Osteocyte (in vitro differentiated cells): ENCODE measurements at regions not wholly inside any gene's neighbourhood (a gene's known extent, or its start where the extent isn't known, plus 50 kb on each side); places are given as distances from the start of the nearest gene placed in this dataset.

Source experiments
- DNase-seq: peaks from one replicate; pipeline ENCODE4 v3.0.0; 2021; ENCODE audit warnings: mixed read lengths; ENCODE audit not compliant: unreplicated experiment; ENCODE audit errors: extremely low spot score
- H3K27ac Mint-ChIP-seq: one replicate; pipeline ENCODE4 v1.8.0; 2021; ENCODE audit warnings: mild to moderate bottlenecking, mixed read lengths; ENCODE audit not compliant: unreplicated experiment
- H3K27me3 Mint-ChIP-seq: one replicate; pipeline ENCODE4 v1.8.0; 2021; ENCODE audit warnings: mixed read lengths; ENCODE audit not compliant: unreplicated experiment
- H3K36me3 Mint-ChIP-seq: one replicate; pipeline ENCODE4 v1.8.0; 2021; ENCODE audit warnings: mixed read lengths; ENCODE audit not compliant: unreplicated experiment
- H3K4me1 Mint-ChIP-seq: one replicate; pipeline ENCODE4 v1.8.0; 2021; ENCODE audit warnings: mixed read lengths; ENCODE audit not compliant: unreplicated experiment
- H3K4me3 Mint-ChIP-seq: one replicate; pipeline ENCODE4 v1.8.0; 2021; ENCODE audit warnings: mild to moderate bottlenecking, moderate library complexity, mixed read lengths; ENCODE audit not compliant: unreplicated experiment
- H3K9me3 Mint-ChIP-seq: one replicate; pipeline ENCODE4 v1.8.0; 2021; ENCODE audit warnings: mixed read lengths; ENCODE audit not compliant: unreplicated experiment
- TF ChIP-seq, protein P1 (sequence below): fragments of 200-600 bp; sonication (generic); IDR thresholded peaks from 2 replicates; pipeline ENCODE4 v1.5.0; 2021; ENCODE audit warnings: antibody characterized with exemption, mild to moderate bottlenecking, moderate library complexity

DNA sequence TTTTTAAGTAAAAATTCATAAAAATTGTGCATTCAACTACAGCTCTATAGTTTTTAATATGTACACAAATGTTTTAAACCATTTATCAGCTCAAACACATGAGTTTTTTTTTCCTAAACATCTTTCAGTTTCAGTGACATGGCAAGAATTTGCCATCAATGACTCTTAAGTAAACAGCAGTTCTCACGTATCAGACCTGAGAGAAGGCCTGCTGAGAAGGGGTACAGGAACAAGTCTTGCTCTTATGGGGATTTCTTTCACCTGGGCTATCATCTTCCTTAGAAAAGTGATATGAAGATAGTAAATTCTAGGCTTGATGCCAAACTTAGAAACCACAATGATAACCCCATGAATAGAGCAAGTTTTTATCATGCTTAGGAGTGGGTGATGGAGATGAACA, 467.8 kb downstream of the ARL4A start:
- no peak for DNase-seq
- no peak overlapping the region for H3K4me3 Mint-ChIP-seq
- no peaks in the 10 kb centered on the region for H3K9me3 Mint-ChIP-seq
- TF ChIP-seq, protein P1, sequence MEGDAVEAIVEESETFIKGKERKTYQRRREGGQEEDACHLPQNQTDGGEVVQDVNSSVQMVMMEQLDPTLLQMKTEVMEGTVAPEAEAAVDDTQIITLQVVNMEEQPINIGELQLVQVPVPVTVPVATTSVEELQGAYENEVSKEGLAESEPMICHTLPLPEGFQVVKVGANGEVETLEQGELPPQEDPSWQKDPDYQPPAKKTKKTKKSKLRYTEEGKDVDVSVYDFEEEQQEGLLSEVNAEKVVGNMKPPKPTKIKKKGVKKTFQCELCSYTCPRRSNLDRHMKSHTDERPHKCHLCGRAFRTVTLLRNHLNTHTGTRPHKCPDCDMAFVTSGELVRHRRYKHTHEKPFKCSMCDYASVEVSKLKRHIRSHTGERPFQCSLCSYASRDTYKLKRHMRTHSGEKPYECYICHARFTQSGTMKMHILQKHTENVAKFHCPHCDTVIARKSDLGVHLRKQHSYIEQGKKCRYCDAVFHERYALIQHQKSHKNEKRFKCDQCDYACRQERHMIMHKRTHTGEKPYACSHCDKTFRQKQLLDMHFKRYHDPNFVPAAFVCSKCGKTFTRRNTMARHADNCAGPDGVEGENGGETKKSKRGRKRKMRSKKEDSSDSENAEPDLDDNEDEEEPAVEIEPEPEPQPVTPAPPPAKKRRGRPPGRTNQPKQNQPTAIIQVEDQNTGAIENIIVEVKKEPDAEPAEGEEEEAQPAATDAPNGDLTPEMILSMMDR: no peak
- H3K36me3 Mint-ChIP-seq: no peaks in the 10 kb centered on the region
- no peak overlapping the region for H3K27ac Mint-ChIP-seq
- H3K27me3 Mint-ChIP-seq: no peaks in the 10 kb centered on the region
- H3K4me1 Mint-ChIP-seq: peaks cover 4% of the 10 kb centered on the region

DNA sequence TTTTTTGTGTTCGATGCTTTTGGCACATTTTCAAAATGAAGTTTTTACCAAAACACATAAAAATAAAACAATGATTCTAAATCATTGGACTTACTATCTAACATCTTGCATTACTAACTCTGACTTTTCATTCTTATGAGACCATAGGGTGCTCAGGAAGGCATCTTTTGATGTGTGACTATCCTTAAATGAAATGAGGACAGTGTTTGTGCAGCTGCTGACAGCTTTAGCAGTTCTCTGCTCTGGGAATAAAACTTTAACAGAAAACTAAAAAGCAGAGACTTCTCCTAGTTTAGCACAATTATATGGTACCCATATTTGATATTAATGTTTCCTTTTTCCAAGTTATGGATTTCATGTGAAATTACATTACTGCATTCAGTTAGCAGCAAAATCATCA, 471.6 kb downstream of the ARL4A start:
- H3K27ac Mint-ChIP-seq: no peak overlapping the region
- H3K27me3 Mint-ChIP-seq: no peaks in the 10 kb centered on the region
- H3K4me1 Mint-ChIP-seq: peaks cover 4% of the 10 kb centered on the region
- no peak for DNase-seq
- H3K36me3 Mint-ChIP-seq: no peaks in the 10 kb centered on the region
- no peak overlapping the region for H3K4me3 Mint-ChIP-seq
- no peaks in the 10 kb centered on the region for H3K9me3 Mint-ChIP-seq
- TF ChIP-seq, protein P1: no peak

DNA sequence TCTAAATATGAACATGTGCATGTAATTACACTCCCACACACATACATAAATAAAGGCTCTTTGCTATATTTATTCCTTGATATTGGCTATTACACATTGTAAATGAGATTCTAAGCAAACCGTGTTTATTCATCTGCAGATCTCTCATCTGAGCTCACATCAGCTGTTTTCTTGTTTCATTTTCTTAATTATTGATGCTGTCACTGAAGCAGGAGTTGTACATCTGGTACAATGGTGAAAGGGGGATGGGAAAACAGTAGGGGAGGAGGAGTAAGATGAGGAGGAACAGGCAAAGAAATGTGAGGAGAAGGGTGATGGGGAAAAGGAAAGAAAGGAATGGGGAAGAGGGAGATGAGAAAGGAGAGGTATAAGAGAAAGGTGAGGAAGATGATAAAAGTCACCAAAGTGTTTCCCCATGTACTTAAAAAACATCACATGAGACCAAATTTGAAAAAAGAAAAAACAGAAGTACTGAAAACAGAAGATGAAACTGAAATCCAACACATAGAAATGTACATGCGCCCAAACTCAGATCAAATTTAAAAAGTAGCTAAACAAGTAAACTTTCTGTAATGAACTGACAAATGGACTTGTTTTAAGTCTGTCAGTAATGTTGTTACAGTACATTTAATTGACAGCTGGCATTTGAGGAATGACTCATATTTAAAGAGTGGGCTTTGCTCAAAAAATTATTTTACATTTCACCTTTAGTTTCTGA, 472.2 kb downstream of the ARL4A start:
- Mint-ChIP-seq H3K9me3 (no peaks in the 10 kb centered on the region), H3K27ac (no peak overlapping the region), H3K27me3 (no peaks in the 10 kb centered on the region), H3K36me3 (no peaks in the 10 kb centered on the region), H3K4me1 (peaks cover 4% of the 10 kb centered on the region), H3K4me3 (no peak overlapping the region)
- no peak for DNase-seq
- TF ChIP-seq, protein P1: no peak

DNA sequence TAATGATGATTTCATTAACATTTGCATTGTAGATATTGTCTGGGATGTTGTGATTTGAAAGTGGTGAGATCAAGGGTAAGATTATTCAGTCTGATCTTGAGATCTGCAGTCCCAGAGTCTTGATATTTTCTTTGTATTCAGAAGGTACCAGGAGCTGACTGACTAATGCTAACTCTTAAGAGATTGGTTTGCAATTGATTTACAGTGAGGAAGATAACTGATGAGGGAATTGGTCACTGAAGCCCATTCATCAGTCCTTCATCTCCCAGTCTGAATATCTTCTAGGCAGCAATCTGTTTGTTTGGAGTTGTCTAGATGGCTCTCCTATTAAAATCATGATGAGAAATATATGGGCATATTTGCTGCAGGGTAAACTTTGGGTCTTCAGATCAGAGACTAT, 473.7 kb downstream of the ARL4A start:
- Mint-ChIP-seq H3K4me1 (peaks cover 4% of the 10 kb centered on the region), H3K27me3 (no peaks in the 10 kb centered on the region), H3K4me3 (no peak overlapping the region), H3K9me3 (no peaks in the 10 kb centered on the region), H3K36me3 (no peaks in the 10 kb centered on the region), H3K27ac (no peak overlapping the region)
- DNase-seq: no peak
- TF ChIP-seq, protein P1: no peak

DNA sequence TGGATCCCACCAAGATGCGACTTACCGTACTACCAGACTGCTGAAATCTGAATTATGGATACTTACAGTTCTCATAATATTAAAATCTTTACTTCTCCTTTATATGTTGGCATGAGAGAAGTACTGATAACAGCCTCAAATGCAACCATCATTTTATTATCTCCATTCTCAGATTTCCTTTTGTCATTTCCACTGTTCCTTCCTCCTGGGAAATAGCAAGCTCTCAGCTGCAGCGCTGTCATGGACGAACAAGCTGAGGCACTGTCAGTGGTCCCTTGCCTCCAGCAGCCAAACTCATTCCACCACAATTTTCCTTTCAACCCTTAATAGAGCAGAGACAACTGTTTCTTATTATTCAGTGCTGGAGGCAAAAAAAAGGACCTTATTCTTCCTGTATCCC, 478.4 kb downstream of the ARL4A start:
- Mint-ChIP-seq H3K4me1 (no peaks in the 10 kb centered on the region), H3K27me3 (no peaks in the 10 kb centered on the region), H3K36me3 (no peaks in the 10 kb centered on the region), H3K4me3 (no peak overlapping the region), H3K9me3 (peaks cover 3% of the 10 kb centered on the region), H3K27ac (no peak overlapping the region)
- TF ChIP-seq, protein P1: no peak
- no peak for DNase-seq
